ENCODE measurements at regions not wholly inside any gene's neighbourhood (a gene's known extent, or its start where the extent isn't known, plus 50 kb on each side); places are given as distances from the start of the nearest gene placed in this dataset.
A peak's percentile ranks its signal among the peaks of the same experiment; 100 is the strongest.

DNA sequence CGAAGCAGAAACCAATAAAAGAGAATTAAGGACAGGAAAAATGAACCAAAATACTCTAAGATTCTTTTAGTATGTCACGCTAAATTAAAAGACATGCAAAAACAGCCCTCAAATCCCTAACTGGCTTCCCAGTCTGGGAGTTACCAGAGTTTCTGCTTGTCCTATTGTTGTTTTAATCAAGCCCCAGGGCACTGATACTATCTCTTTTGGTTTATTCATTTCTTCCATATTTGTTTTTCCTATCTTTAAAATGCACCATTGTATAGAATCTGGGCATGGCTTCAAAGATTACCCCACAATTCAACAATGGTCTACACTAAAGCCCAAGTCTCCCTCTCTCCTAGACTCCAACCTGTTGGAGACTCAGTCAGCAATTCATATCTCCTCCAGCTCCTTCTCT is 169.1 kb downstream of the MYLK4 start:
- TF ChIP-seq, protein P1, sequence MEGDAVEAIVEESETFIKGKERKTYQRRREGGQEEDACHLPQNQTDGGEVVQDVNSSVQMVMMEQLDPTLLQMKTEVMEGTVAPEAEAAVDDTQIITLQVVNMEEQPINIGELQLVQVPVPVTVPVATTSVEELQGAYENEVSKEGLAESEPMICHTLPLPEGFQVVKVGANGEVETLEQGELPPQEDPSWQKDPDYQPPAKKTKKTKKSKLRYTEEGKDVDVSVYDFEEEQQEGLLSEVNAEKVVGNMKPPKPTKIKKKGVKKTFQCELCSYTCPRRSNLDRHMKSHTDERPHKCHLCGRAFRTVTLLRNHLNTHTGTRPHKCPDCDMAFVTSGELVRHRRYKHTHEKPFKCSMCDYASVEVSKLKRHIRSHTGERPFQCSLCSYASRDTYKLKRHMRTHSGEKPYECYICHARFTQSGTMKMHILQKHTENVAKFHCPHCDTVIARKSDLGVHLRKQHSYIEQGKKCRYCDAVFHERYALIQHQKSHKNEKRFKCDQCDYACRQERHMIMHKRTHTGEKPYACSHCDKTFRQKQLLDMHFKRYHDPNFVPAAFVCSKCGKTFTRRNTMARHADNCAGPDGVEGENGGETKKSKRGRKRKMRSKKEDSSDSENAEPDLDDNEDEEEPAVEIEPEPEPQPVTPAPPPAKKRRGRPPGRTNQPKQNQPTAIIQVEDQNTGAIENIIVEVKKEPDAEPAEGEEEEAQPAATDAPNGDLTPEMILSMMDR (IDR thresholded peaks at IDR 0.05) = no peak
- H3K4me3 ChIP-seq = no peak overlapping the region

DNA sequence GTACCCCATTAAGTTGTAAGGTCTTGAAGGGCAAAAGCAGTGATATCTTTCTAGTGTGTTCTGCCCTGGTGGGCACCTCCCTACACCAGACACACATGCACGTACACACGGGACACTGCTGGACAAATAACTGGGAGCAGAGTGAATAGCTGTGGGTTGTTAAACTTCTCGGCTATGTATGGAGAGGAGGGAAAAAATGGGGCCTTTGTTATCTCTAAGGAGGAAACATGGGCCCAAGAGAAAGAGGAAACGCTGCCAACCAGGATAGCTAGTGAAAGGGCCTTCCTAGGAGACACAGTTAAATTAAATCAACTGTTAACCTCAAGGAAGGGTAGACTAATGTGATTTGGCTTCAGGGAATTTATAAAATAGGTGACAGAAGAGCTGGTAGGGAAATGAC is 169.7 kb downstream of the MYLK4 start:
- H3K4me3 ChIP-seq = no peak overlapping the region
- no peaks in the 10 kb centered on the region for H3K36me3 ChIP-seq
- H3K4me1 ChIP-seq = peaks cover 0 to 19% of the 10 kb centered on the region in 2 donors
- H3K27ac ChIP-seq = no peak overlapping the region
- no peak for DNase-seq (ENCODE audit: low spot score)
- peaks cover 0 to 3% of the 10 kb centered on the region in 2 donors for H3K9me3 ChIP-seq
- TF ChIP-seq, protein P1 (IDR thresholded peaks at IDR 0.05) = no peak
- H3K27me3 ChIP-seq = no peaks in the 10 kb centered on the region

More for the DNA sequence above, 169.1 kb downstream of the MYLK4 start:
- DNase-seq (ENCODE audit: low spot score) = no peak
- Histone ChIP-seq H3K36me3 (no peaks in the 10 kb centered on the region), H3K9me3 (peaks cover 0 to 3% of the 10 kb centered on the region in 2 donors), H3K4me1 (peaks cover 0 to 19% of the 10 kb centered on the region in 2 donors), H3K27me3 (no peaks in the 10 kb centered on the region), H3K27ac (no peak overlapping the region)

DNA sequence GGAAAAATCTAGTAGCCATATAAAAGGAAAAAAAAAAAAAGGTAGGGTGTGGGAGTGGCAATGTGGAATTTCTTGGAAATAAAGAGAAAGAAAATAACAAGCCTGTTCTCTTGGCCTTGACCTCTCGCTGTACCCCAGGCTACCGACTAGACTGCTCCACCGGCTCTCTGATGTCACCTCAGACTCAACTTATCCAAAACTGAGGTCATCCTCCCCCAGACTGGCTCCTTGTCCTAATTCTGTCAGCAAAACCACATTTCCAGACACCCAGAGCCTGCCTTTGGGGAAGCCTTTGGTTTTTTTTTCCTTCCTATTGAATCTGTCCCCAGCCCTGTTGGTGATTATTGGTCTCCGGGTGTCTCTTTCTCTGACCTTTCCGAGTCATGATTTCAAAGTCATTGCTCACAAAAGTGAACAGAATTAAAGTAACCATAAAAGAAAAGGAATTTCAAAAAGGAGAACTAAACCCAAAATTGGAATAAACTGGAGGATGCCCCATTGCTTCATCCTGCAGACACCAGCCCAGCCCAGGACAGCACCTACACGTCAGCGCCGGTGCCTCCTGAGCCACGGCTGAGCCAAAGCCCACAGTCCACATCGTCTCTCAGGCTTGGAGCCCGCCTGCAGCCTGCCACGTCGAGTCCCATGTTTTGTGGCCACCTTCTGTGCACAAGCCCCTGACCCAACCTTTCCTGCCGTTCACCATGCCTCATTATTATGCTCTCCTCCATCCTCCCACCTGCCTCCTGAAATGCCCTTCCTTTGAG is 170.7 kb downstream of the MYLK4 start:
- Histone ChIP-seq H3K27ac (peak overlapping the region; percentile 52 to 75), H3K9me3 (peaks cover 0 to 3% of the 10 kb centered on the region in 2 donors), H3K4me3 (no peak overlapping the region), H3K27me3 (no peaks in the 10 kb centered on the region), H3K36me3 (no peaks in the 10 kb centered on the region), H3K4me1 (peaks cover 0 to 19% of the 10 kb centered on the region in 2 donors)
- TF ChIP-seq, protein P1 (IDR thresholded peaks at IDR 0.05) = no peak
- no peak for DNase-seq (ENCODE audit: low spot score)

DNA sequence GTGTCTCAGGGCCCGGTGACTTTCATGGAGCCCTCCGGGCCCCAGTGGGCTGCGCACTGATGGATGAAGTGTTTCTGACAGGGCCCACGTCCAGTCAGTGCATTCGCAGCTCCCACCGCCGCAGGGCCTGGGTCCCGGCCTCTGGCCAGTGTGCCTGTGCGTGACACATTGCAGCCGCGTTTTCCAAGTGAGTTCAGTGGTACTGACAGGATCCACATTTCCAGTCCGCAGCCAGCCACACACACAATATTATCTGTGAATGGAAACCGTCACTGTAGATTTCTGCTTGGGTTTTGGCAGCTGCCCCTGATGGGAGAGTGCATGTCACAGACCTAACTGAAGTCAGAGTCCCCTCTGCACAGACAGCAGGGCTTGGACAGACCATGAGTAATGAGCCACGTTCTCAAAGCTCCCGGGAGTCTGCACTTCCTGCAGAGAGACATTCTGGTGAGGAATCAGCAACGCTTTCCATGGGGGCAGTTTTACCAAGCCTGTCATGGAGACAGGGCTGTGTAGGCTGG is 171.4 kb downstream of the MYLK4 start:
- H3K4me1 ChIP-seq = peaks cover 0 to 19% of the 10 kb centered on the region in 2 donors
- TF ChIP-seq, protein P1 (IDR thresholded peaks at IDR 0.05) = no peak
- DNase-seq (ENCODE audit: low spot score) = peak; percentile 62
- H3K36me3 ChIP-seq = no peaks in the 10 kb centered on the region
- H3K27ac ChIP-seq = peak overlapping the region; percentile 52 to 75
- H3K27me3 ChIP-seq = no peaks in the 10 kb centered on the region
- H3K9me3 ChIP-seq = no peaks in the 10 kb centered on the region
- H3K4me3 ChIP-seq = no peak overlapping the region

DNA sequence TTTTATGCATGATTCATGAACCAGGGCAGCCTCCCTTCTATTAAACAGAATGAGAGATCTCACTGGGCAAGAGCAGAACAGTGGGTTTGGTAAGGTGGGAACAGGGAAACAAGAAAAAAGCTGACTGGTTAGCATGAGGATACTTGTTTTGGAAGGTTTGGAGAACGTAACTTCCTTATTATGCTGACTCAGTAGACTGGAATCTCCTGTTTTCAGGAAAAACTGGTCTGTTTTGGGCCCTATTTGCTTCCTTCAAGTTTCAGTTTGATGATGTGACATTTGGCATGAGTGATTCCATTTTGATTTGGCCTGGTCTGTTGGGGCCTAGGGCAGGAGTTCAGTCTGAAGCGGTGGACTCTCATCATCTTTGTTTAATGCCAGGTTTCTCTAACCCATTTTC is 172.0 kb downstream of the MYLK4 start:
- peak overlapping the region; percentile 52 to 75 for H3K27ac ChIP-seq
- H3K9me3 ChIP-seq = no peaks in the 10 kb centered on the region
- TF ChIP-seq, protein P1 (IDR thresholded peaks at IDR 0.05) = no peak

More for the DNA sequence above, 172.0 kb downstream of the MYLK4 start:
- peaks cover 0 to 19% of the 10 kb centered on the region in 2 donors for H3K4me1 ChIP-seq
- no peaks in the 10 kb centered on the region for H3K36me3 ChIP-seq
- no peaks in the 10 kb centered on the region for H3K27me3 ChIP-seq
- no peak overlapping the region for H3K4me3 ChIP-seq
- DNase-seq (ENCODE audit: low spot score) = no peak
